Femur (tissue), 1 donor: ENCODE measurements at regions not wholly inside any gene's neighbourhood (a gene's known extent, or its start where the extent isn't known, plus 50 kb on each side); places are given as distances from the start of the nearest gene placed in this dataset.

Experiments used
- DNase-seq: peaks from one replicate; pipeline ENCODE4 v3.0.0-alpha.2; 2017

GRCh38 chr3:90241481-90241880, 1134.1 kb downstream of the EPHA3 start:
- DNase-seq, result no peak

- no peak for DNase-seq
Observed at GRCh38 chr3:90253131-90253530, 1145.7 kb downstream of the EPHA3 start.

- DNase-seq, result no peak
Observed at GRCh38 chr3:90261481-90262433, 1154.3 kb downstream of the EPHA3 start.
